ENCODE measurements at regions not wholly inside any gene's neighbourhood (a gene's known extent, or its start where the extent isn't known, plus 50 kb on each side); places are given as distances from the start of the nearest gene placed in this dataset.

DNA sequence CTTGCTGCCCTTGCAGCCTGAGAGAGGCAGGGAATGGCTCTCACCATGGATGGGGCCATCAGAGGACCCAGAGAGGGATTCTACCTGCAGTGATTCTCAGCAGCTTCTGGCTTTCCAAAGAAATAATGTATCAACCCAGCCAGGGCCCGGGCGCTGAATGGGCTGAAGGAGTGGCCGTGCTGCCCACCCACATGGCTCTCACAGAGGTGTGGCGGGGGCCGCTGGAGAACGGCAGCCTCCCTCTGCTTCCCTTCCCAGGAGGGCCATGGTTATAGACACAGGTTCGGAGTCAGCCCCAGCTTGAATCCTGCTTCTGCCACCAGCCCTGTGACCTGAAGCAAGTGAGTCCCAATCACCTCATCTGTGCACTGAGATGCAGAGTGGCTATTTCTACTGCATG is 82.7 kb downstream of the THAP12 start:
- DNase-seq, result no peak

- no peak for DNase-seq
Observed at GRCh38 chr11:76296731-76297542, 84.0 kb downstream of the THAP12 start.

- DNase-seq, result no peak
Observed at GRCh38 chr11:76293189-76293631, 86.9 kb upstream of the WNT11 start.

DNA sequence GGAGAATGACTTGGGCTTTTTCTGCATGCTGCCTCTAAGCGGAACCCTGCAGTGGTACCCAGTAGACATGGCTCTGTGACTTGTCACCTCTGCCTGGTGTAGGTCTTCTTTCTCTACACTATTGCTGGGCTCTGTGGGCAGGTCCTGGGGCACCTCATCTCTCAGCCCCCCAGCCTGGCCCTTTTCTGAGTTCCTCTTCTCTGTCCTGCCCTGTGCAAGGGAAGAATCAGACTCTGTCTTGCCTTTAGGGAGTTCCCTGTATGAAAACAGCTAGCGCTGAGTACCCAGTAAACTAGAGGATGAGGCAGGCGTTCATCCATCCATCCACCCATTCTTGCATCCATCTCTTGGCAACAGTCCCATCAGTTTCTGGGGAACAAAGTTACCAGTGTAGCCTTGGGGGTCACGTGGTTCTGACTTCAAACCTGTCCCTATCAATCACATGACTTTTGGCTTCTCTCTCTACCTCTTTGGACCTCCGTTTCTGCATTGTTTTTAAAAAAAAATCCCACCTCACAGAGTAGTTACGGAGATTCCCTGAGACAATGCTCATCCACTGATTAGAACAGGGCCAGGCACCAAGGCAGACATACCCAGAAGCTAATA is 86.4 kb upstream of the WNT11 start:
- DNase-seq, result no peak

DNA sequence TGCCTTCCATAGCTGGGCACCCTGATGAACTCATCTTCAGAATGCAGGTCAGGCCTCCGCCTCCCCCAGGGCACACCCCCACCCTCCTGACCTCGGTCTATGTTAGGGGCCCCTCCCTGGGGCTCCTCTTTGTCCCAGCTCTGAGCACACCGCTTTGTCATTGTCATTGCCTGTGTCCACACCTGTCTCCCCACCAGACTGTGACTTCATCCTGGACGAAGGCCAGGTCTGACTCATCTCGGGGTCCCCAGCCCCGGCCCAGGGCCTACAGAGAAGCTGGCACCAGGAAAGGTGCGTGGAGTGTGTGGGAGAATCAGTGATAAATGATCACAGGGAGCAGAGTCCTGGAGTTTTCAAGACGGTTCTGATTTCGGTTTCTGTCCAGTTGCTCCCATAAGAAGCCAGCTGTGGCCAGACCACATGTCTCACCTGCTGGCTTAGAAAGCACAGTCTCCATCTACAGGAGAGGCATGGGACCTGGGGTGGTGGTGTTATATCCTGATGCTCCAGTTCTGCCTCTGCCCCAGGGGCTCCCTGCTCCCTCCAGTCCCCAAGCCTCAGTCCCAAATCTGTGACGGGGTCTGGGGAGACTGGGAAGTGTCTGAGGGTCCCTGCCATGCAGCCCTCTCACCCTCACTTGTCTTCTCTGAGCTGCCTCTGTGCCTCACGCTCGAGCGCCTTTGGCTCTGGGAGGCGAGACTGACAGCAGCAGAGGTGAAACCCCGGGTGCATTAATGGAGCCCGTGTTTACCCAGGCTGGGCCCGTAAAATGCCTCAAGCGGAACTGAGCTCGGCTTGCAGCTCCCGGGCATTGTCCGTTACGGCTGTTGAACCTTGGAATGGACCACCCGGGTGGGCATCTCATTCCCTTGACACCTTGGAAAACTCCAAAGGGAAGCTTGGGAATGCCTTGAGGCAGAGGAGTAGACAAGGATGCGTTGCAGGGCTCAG is 85.5 kb upstream of the WNT11 start:
- no peak for DNase-seq

DNA sequence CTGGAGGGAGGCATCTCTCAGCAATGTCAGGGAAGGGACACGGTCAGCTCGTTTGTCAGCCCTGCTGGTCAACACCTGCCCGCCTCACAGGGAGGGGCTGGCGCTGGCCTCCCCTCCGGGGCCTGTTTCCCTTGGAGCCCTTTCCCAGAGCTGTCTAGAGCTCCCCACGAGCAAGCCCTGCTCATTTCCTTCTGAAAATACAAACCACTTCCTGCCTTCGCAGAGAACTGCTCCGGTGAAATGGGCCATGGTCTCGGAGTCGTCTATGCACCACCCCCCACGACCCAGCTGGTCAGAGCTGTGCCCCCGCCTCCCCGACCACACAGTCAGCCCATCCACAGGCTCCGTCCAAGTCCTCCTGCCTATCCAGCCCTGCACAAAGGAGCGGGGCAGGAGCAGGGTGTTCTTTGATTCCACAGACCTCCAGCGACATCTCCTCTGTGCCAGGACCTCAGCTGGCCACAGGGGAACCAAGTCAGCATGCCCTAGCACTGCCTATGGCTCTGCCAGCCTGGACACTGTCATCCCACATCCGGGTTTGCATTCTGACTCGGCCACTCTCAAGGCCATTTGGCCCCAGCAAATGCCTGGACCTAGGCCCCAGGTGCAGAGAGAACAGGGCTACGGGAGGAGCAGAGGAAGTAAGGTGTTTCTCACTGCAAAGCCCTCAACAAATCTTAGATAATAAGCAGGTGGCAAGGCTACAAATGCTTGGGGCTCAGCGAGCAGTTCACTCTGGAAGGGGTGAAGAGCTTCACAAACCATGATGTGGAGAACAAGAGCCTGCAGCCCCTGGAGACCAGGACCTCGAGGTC is 82.1 kb upstream of the WNT11 start:
- DNase-seq, result no peak

DNA sequence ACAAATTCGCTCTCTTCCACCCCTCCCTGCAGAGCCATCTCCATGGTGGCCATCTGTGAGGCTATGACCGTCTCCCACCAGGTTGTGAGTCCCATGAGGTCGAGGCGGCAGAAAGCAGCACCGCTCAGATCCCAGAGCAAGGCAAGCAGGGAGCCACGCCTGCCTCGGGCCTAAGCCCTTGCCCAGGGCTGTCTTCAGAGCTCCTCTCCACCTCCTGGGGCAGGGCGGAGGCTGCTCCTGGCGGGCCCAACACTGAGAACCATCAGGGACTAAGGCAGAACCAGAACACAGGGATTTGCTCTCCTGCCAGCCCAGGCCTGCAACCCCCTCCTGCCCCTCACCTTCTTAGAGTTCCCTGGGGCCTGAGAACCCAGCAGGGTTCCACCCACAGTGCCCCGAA is 80.9 kb upstream of the WNT11 start:
- DNase-seq, result no peak

DNA sequence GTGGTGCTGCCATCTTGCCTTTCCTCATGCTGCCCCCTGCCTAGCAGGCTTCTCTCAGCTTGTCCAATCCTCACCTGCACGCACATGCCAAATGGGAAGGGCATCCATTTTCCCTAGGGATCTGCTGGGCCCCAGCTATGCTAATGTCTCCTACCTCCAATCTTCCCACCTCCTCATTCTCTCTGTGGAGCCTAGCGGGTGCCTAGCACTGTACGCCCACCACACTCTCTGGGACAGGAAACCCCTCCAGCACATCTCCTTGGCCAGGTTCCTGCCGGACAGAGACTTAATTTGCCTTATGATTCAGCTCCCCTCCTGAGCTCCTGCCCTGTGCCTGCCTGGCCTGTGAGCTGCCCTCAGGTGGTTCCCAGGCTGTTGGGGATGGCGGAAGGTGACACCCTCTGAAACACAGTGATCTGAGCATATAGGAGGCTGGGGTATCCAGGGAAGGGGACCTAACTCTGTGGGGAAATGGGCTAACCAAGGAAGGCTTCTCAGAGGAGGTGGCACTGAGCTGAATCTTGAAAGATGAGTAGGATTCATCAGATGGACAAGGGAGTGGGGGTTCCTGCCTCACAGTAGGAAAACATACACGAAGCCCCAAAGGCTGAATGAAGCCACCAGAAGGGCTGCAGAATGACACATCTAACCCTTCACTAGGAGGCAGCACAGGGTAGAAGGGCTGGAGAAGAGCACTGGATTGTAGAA is 79.2 kb upstream of the WNT11 start:
- DNase-seq, result no peak

DNA sequence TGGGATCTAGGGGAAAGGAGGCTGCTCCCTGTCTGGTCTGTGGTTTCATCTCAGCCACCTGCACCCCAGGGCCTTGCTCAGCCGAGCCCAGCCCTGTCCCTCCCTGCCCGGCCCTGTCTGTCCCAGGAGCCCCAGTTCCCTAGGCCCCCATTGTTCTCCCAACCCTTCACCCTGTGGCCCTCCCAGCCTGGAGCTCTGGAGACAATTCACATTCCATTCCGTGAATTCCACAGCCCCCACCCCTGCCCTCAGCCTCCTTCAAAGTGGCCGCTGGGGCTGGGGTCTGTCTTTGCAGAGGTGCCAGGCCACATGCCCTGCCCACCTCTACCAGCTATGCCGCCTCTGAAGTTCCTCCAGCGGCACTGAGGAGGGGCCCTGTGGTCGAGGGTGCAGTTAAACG is 77.9 kb upstream of the WNT11 start:
- no peak for DNase-seq

DNA sequence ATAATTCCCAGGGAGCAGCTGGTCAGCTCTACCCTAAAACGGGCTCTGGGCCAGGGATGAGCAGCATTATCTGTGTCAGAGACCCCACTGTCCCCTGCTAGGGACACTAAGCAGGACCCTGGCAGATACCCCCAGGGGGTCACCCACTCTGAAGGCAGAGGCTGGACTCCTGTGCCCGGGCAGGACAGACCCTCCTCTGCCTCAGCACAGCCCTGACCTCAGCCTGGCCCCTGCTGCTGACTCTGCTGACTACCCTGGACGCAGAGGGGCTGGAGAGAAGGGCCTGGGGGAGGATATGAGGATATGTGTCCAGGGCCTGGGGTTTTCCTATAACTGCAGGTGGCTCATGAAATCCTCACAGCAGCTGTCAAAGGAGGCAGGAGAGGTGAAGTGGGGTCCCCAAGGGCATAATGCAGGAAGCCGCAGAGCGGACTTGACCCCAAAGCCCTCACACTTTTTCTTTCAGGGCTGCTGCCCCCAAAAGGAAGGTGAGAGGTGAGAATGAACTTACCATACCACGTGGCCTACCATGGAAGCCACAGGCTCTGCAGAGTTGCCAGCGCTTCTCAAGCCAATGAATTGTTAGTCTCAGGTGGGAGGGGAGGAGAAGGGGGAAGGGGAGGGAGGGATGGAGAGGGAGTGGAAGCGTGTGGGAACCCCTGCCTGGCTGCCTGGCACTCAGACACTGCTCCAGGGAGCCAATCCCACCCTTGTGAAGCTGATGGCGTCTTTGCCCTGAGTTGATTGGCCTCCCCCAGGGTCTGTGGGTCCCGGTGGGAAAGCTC is 76.7 kb upstream of the WNT11 start:
- DNase-seq, result no peak

DNA sequence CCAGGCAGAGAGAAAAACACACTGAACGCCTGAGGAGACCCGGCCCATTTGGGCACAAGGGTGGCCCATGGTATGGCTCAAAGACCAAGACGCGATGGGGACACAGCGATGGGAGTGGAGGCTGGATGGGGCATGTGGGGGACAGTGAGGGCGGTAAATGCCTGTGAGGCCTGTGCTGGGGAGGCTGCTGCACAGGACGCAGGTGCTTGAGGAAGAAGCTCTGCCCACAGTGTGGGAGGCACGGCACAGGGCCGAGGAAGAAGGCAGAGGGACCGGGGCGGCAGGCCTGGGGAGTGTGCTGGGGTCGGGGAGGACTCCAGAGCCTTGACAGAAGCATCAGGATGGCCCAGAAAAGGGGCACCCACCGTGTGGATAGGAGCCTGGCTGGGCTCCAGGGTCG is 75.9 kb upstream of the WNT11 start:
- DNase-seq, result no peak

GRCh38 chr11:76281558-76281906 is 75.2 kb upstream of the WNT11 start:
- DNase-seq, result no peak

GRCh38 chr11:76280882-76281557 is 74.7 kb upstream of the WNT11 start:
- DNase-seq, result no peak

GRCh38 chr11:76280151-76280881 is 74.0 kb upstream of the WNT11 start:
- DNase-seq, result no peak

DNA sequence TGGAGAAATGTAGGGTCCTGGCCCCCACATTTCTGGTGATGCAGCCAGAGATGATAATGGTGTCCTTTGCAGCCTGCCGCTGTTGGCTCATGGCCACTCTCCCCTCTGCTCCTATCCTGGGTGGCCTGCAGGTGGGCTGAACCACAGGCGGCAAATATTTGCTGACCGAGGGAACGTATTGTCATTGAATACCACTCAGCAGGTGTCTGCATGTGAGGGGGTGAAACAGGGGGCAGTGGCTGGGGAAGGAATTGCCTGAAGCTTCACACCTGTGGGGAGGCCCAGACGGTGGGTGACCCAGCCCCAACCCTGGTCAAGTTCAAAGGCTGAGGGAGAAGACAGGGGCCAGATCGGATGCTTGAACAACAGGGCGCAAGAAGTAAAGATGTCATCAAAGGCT is 73.3 kb upstream of the WNT11 start:
- no peak for DNase-seq

DNA sequence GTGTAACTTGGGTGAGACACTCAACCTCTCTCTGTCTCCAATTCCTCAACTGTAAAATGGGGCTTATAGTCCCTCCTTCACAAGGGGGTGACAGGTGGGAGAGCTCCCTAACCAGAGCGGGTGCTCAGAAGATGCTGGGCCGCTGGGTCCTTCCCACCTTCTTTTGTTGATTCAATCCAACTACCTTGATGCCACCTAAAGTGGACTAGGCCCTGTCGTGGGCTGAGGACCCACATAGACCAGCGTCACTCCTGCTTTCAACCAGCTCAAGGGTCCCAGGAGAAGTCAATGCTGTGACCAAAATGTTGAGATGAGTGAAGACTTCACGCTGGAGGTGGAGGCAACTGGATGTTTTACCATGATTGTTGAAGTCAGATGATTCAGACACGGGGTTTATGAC is 72.7 kb upstream of the WNT11 start:
- no peak for DNase-seq

DNA sequence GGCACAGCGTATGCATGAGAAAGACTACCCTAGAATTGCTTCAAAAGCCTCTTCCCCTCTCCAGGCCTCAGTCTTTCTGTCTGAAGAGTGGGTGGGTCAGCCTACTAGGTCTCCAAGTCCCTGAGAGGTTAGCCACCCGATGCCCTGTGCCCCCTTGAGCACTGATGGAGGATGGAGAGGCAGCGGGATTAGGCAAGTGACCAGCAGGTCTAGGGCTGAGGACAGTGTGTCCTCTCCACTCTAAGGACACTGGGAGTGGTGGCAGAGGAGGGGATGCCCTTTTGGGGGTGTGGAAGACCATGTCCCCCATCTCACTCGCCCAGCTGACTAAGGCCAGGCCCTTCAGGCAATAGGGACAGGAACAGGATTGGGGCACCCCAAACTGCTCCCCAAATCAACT is 72.2 kb upstream of the WNT11 start:
- no peak for DNase-seq

GRCh38 chr11:76277298-76278175 is 71.2 kb upstream of the WNT11 start:
- no peak for DNase-seq

DNA sequence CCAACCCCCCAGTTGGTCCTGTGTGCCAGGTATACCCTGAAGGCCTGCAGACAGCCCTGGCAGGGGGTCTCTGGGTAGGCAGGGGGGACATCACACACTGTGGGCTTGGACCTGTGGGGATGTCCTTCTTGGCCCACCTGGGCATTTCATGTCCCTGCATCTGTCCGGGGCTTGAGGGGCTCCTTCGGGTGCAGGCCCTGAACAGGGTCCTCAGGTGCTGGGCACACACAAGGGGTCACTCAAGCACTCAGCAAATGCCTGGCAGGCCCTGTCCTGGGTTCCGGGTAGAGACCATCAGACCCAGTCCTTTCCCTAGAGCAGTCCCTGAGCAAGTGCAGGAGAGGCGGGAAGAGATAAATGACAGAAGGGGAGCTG is 70.5 kb upstream of the WNT11 start:
- DNase-seq, result no peak

Data from right forelimb (tissue), 1 donor.